NCI-H1417 (cell line): ENCODE measurements at regions not wholly inside any gene's neighbourhood (a gene's known extent, or its start where the extent isn't known, plus 50 kb on each side); places are given as distances from the start of the nearest gene placed in this dataset.

Source experiments
- DNase-seq, 3 experiments: peaks; one replicate each; lab custom pipeline; 2025; lab: John Stamatoyannopoulos, UW

GRCh38 chr9:85428230-85428629 lies 313.5 kb downstream of the AGTPBP1 start:
- DNase-seq, result no peak

GRCh38 chr9:85427772-85428171 lies 314.0 kb downstream of the AGTPBP1 start:
- DNase-seq, result no peak

GRCh38 chr9:85425153-85425611 lies 316.6 kb downstream of the AGTPBP1 start:
- peak; percentile 40 to 61 (median 49) for DNase-seq

GRCh38 chr9:85423422-85423821 lies 318.3 kb downstream of the AGTPBP1 start:
- DNase-seq, result no peak

GRCh38 chr9:85421641-85422040 lies 320.1 kb downstream of the AGTPBP1 start:
- DNase-seq, result no peak

GRCh38 chr9:85420750-85421149 lies 321.0 kb downstream of the AGTPBP1 start:
- peak in 2 of 3 experiments; percentile 32 to 71 for DNase-seq

GRCh38 chr9:85417674-85418073 lies 324.1 kb downstream of the AGTPBP1 start:
- DNase-seq, result no peak

GRCh38 chr9:85416715-85417114 lies 325.0 kb downstream of the AGTPBP1 start:
- DNase-seq, result no peak

GRCh38 chr9:85414390-85414789 lies 327.4 kb downstream of the AGTPBP1 start:
- DNase-seq, result peak in 2 of 3 experiments; percentile 20 to 68

GRCh38 chr9:85408494-85408893 lies 333.3 kb downstream of the AGTPBP1 start:
- DNase-seq, result peak in 2 of 3 experiments; percentile 33 to 74

GRCh38 chr9:85405566-85405950 lies 336.2 kb downstream of the AGTPBP1 start:
- no peak for DNase-seq

- DNase-seq, result no peak
Measured at GRCh38 chr9:85404911-85405565, 336.7 kb downstream of the AGTPBP1 start.

- no peak for DNase-seq
Measured at GRCh38 chr9:85402551-85402950, 339.2 kb downstream of the AGTPBP1 start.

GRCh38 chr9:85401998-85402397 lies 339.8 kb downstream of the AGTPBP1 start:
- DNase-seq, result peak in 1 of 3 experiments; percentile 24

- no peak for DNase-seq
Measured at GRCh38 chr9:85397005-85397404, 344.7 kb downstream of the AGTPBP1 start.

GRCh38 chr9:85392260-85392659 lies 349.5 kb downstream of the AGTPBP1 start:
- no peak for DNase-seq

- DNase-seq, result peak in 1 of 3 experiments; percentile 56
Measured at GRCh38 chr9:85377731-85378289, 363.9 kb downstream of the AGTPBP1 start.

- no peak for DNase-seq
Measured at GRCh38 chr9:85368781-85369180, 373.0 kb downstream of the AGTPBP1 start.

GRCh38 chr9:85359161-85359560 lies 382.6 kb downstream of the AGTPBP1 start:
- no peak for DNase-seq

- DNase-seq, result no peak
Measured at GRCh38 chr9:85349046-85349445, 392.7 kb downstream of the AGTPBP1 start.

- DNase-seq, result no peak
Measured at GRCh38 chr9:85347541-85347940, 394.2 kb downstream of the AGTPBP1 start.

GRCh38 chr9:85344901-85345300 lies 396.9 kb downstream of the AGTPBP1 start:
- no peak for DNase-seq

- DNase-seq, result no peak
Measured at GRCh38 chr9:85339338-85339737, 402.4 kb downstream of the AGTPBP1 start.

- DNase-seq, result no peak
Measured at GRCh38 chr9:85334228-85334627, 407.5 kb downstream of the AGTPBP1 start.
